A673 (cell line): ENCODE measurements at regions not wholly inside any gene's neighbourhood (a gene's known extent, or its start where the extent isn't known, plus 50 kb on each side); places are given as distances from the start of the nearest gene placed in this dataset.

Experiments used
- BruUV-seq: library from RNA; stranded (reverse); fragments of 400-500 nt; replicated peaks from 2 replicates; lab custom pipeline; 2021; lab: Mats Ljungman, UMichigan
- CTCF ChIA-PET: fragments of 300-600 bp; sonication (Branson Sonifier 250); formaldehyde crosslinking; loops from one replicate; lab custom pipeline; 2022; ENCODE audit warnings: antibody characterized with exemption; lab: Charles Lee
- POLR2A ChIA-PET: fragments of 300-600 bp; sonication (Branson Sonifier 250); formaldehyde crosslinking; loops from one replicate; lab custom pipeline; 2022; ENCODE audit warnings: antibody characterized with exemption; ENCODE audit not compliant: low non-redundant PET; lab: Charles Lee
- DNase-seq: peaks from one replicate; pipeline ENCODE4 v3.0.0-alpha.2; 2015; ENCODE audit warnings: low spot score
- H3K27ac ChIP-seq: fragments of 200-600 bp; sonication (generic); 2 replicates; pipeline ENCODE4 v1.5.1; 2016; ENCODE audit warnings: mixed run types, low read depth, mild to moderate bottlenecking, mixed read lengths, antibody characterized with exemption, low read length; ENCODE audit not compliant: poor library complexity, severe bottlenecking
- H3K27me3 ChIP-seq: fragments of 200-600 bp; sonication (generic); replicated peaks from 2 replicates; pipeline ENCODE4 v1.6.1; 2017; ENCODE audit warnings: mixed run types, low read depth, mild to moderate bottlenecking, mixed read lengths, antibody characterized with exemption, low read length; ENCODE audit not compliant: insufficient read depth, poor library complexity
- H3K36me3 ChIP-seq: fragments of 200-600 bp; sonication (generic); 2 replicates; pipeline ENCODE4 v1.6.1; 2016; ENCODE audit warnings: mixed run types, mild to moderate bottlenecking, mixed read lengths, antibody characterized with exemption, low read length; ENCODE audit not compliant: insufficient read depth, poor library complexity, severe bottlenecking
- H3K4me1 ChIP-seq: fragments of 200-600 bp; sonication (generic); 2 replicates; pipeline ENCODE4 v1.6.1; 2017; ENCODE audit warnings: mixed run types, mild to moderate bottlenecking, mixed read lengths, antibody characterized with exemption, low read length; ENCODE audit not compliant: insufficient read depth, poor library complexity, severe bottlenecking
- H3K4me3 ChIP-seq: fragments of 200-600 bp; sonication (generic); 2 replicates; pipeline ENCODE4 v1.5.1; 2016; ENCODE audit warnings: low read depth, mixed run types, mild to moderate bottlenecking, mixed read lengths, low read length; ENCODE audit not compliant: poor library complexity, severe bottlenecking
- H3K9me3 ChIP-seq: fragments of 200-600 bp; sonication (generic); 2 replicates; pipeline ENCODE4 v1.6.1; 2016; ENCODE audit warnings: mixed run types, low read depth, mild to moderate bottlenecking, mixed read lengths, antibody characterized with exemption, low read length; ENCODE audit not compliant: poor library complexity, severe bottlenecking
- CTCF ChIP-seq: fragments of 300-800, 200-600 bp; sonication (generic); conservative IDR thresholded peaks from 2 replicates; pipeline ENCODE4 v1.5.1; 2017; ENCODE audit warnings: low read depth, mild to moderate bottlenecking, antibody characterized with exemption, low read length, moderate library complexity, mixed read lengths
- EZH2 ChIP-seq: fragments of 200-600 bp; sonication (generic); IDR thresholded peaks from 2 replicates; pipeline ENCODE4 v1.6.1; 2017; ENCODE audit warnings: borderline replicate concordance, low read depth, mild to moderate bottlenecking, mixed read lengths, antibody characterized with exemption, low read length; ENCODE audit not compliant: poor library complexity, severe bottlenecking
- intact Hi-C: fragments of 100-400 bp; cut with micrococcal nuclease; formaldehyde crosslinking; loops from one replicate; pipeline ENCODE4 v1.10.0; 2022; ENCODE audit not compliant: unreplicated experiment

- BruUV-seq = no TSS peak
- Histone ChIP-seq H3K9me3 (peaks cover 8% of the 10 kb centered on the region), H3K4me3 (no peak overlapping the region), H3K27me3 (no peaks in the 10 kb centered on the region), H3K36me3 (no peaks in the 10 kb centered on the region), H3K4me1 (no peaks in the 10 kb centered on the region), H3K27ac (no peak overlapping the region)
- DNase-seq = no peak
- TF ChIP-seq CTCF (no peak), EZH2 (no peak)
- ChIA-PET CTCF (no interaction called here), POLR2A (no interaction called here)
- intact Hi-C loops = no loop called here
These were observed 693.3 kb upstream of the GRM3 start for GRCh38 chr7:85950418-85950817.

GRCh38 chr7:85947767-85948166 lies 695.9 kb upstream of the GRM3 start:
- CTCF ChIA-PET = no interaction called here
- DNase-seq = no peak

GRCh38 chr7:85940798-85941197 lies 702.9 kb upstream of the GRM3 start:
- Histone ChIP-seq H3K27ac (no peak overlapping the region), H3K9me3 (no peaks in the 10 kb centered on the region), H3K27me3 (no peaks in the 10 kb centered on the region), H3K4me1 (no peaks in the 10 kb centered on the region), H3K4me3 (no peak overlapping the region), H3K36me3 (no peaks in the 10 kb centered on the region)
- no peak for TF ChIP-seq EZH2
- TF ChIP-seq CTCF = no peak
- no peak for DNase-seq
- BruUV-seq = no TSS peak
- POLR2A ChIA-PET = no interaction called here
- intact Hi-C loops = no loop called here
- CTCF ChIA-PET = no interaction called here

More at GRCh38 chr7:85947767-85948166, 695.9 kb upstream of the GRM3 start:
- Histone ChIP-seq H3K4me1 (no peaks in the 10 kb centered on the region), H3K27me3 (no peaks in the 10 kb centered on the region), H3K36me3 (no peaks in the 10 kb centered on the region), H3K27ac (no peak overlapping the region), H3K9me3 (peaks cover 8% of the 10 kb centered on the region), H3K4me3 (no peak overlapping the region)
- intact Hi-C loops = no loop called here
- POLR2A ChIA-PET = no interaction called here
- TF ChIP-seq CTCF = no peak
- no peak for TF ChIP-seq EZH2
- no TSS peak for BruUV-seq
